ENCODE measurements at regions not wholly inside any gene's neighbourhood (a gene's known extent, or its start where the extent isn't known, plus 50 kb on each side); places are given as distances from the start of the nearest gene placed in this dataset.

DNA sequence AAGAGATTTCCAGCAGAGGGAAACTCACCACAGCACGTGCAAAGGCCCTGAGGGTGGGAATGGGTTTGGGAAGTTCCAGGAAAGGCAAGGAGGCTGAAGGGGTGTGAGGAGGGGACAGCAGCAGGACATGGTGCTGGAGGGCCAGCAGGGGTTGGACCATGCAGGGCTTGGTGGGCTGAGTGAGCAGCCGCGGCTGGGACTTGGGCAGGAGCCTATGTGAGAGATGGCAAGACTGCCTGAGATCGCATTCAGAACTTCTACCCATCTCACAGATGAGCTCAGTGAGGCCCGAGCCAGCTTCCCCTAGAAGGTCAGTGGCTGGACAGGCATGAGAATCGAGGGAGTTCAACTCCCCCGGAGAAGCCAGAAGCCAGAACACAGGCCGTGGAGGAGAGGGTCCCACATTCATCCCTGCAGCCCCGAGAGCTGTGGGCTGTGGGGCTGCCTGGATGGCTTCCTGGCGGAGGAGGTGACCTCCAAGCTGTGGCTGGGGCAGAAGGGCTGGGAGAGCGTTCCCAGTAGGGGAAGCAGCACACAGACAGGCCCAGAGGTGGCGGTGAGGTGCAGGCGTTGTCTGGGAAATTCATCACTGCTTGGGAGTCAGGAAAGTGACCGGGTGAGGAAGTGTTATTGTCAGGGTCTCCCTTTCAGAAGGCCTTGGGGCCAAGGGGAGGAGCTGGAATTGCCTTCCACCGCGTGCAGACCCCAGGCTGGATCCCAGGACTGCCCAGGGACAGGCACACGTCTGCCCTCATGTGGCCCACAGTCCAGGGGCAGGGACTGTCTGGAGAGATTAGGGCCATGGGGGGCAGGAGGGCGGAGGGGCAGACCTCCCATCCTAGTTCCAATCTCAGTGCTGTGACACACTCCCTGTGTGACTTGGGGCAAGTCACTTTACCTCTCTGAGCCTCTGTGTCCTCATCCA, 103.8 kb downstream of the CEBPB start:
- no peak overlapping the region for H3K4me3 ChIP-seq (ENCODE audit: low read length)
- Mint-ChIP-seq H3K4me1 (peaks cover 0 to 10% (median 5%) of the 10 kb centered on the region in 3 donors), H3K27me3 (peaks cover 10 to 12% of the 10 kb centered on the region in 2 donors), H3K4me3 (no peak overlapping the region), H3K9me3 (no peaks in the 10 kb centered on the region), H3K36me3 (no peaks in the 10 kb centered on the region), H3K27ac (no peak overlapping the region)
- ChIA-PET POLR2A (no interaction called here), CTCF (no interaction called here)
- H3K27me3 ChIP-seq (ENCODE audit: insufficient read depth, low read length, poor library complexity, severe bottlenecking) = no peaks in the 10 kb centered on the region
- DNase-seq = no peak
- no peaks in the 10 kb centered on the region for H3K36me3 ChIP-seq (ENCODE audit: insufficient read depth, low read length)
- H3K4me1 ChIP-seq (ENCODE audit: insufficient read depth, low read length) = peaks cover 9% of the 10 kb centered on the region
- no peaks in the 10 kb centered on the region for H3K9me3 ChIP-seq (ENCODE audit: low read length)
- no peak overlapping the region for H3K27ac ChIP-seq (ENCODE audit: low read depth, low read length)

DNA sequence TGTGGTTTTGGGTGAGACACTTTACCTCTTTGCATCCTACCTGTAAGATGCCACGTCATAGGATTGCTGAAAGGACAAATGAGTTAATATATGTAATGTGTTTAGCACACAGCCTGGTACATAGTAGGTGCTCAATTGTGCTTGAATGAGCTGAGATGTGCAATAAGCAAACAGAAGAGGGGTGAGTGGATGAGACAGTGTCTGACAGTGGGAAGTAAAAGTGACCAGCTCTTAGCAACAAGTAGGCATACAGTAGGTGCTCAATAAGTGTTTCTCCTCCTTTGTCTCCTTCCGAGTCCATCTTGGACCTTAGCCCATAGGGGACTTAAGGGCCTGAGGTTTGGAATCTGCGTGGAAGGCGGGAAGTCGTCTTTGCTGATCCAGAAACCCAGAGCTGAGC, 104.7 kb downstream of the CEBPB start:
- CTCF ChIA-PET = no interaction called here

DNA sequence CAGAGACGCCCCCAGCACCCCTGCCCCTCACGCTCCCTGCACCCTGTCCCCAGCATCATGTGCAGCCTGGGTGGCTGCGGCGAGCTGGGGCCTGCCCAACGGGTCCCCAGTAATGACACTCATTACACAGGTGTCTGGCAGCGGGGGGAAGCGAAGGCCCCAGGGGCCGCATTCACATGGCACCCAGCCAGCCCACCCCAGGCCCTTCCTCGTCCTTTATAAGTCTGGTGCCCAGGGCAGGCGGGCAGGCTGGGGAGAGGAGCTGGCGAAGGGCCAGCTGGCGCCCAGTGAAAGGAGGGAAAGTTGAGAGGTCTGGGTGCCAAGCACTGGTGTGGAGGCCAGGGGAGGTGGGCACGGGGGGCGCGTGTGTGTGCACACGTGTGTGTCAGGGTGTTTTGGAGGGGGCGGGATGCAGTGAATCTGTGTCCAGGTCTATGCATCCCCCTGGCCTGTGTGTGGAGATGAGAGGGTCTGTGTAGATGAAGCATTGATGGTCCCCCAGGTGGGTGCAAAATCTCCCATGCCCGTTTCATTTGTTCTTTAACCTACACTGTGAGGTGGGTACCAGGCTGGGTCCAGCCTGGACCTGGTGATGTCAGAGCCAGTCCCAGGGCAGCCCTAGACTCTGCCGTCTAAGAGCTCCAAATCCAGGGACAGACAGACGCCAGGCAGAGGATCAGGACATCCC, 105.3 kb downstream of the CEBPB start:
- H3K9me3 Mint-ChIP-seq = no peaks in the 10 kb centered on the region
- peaks cover 2 to 7% of the 10 kb centered on the region in 2 donors for H3K27me3 Mint-ChIP-seq
- ChIA-PET POLR2A (no interaction called here), CTCF (no interaction called here)
- no peak overlapping the region for H3K4me3 ChIP-seq (ENCODE audit: low read length)
- H3K4me1 ChIP-seq (ENCODE audit: insufficient read depth, low read length) = peaks cover 9% of the 10 kb centered on the region
- H3K36me3 ChIP-seq (ENCODE audit: insufficient read depth, low read length) = no peaks in the 10 kb centered on the region
- no peaks in the 10 kb centered on the region for H3K36me3 Mint-ChIP-seq
- no peaks in the 10 kb centered on the region for H3K27me3 ChIP-seq (ENCODE audit: insufficient read depth, low read length, poor library complexity, severe bottlenecking)
- H3K4me3 Mint-ChIP-seq = no peak overlapping the region
- no peak for DNase-seq
- peak overlapping the region in 1 of 8 donors; percentile 26 for H3K27ac Mint-ChIP-seq
- H3K27ac ChIP-seq (ENCODE audit: low read depth, low read length) = no peak overlapping the region
- H3K4me1 Mint-ChIP-seq = peaks cover 0 to 10% (median 5%) of the 10 kb centered on the region in 3 donors
- no peaks in the 10 kb centered on the region for H3K9me3 ChIP-seq (ENCODE audit: low read length)

More for the DNA sequence above, 104.7 kb downstream of the CEBPB start:
- H3K4me1 Mint-ChIP-seq = peaks cover 0 to 10% (median 5%) of the 10 kb centered on the region in 3 donors
- POLR2A ChIA-PET = no interaction called here
- no peak overlapping the region for H3K4me3 Mint-ChIP-seq
- no peaks in the 10 kb centered on the region for H3K36me3 ChIP-seq (ENCODE audit: insufficient read depth, low read length)
- H3K27ac Mint-ChIP-seq = no peak overlapping the region
- H3K27ac ChIP-seq (ENCODE audit: low read depth, low read length) = no peak overlapping the region
- H3K4me1 ChIP-seq (ENCODE audit: insufficient read depth, low read length) = peaks cover 9% of the 10 kb centered on the region
- no peaks in the 10 kb centered on the region for H3K9me3 ChIP-seq (ENCODE audit: low read length)
- H3K27me3 Mint-ChIP-seq = peaks cover 5 to 7% of the 10 kb centered on the region in 2 donors
- DNase-seq = no peak
- no peaks in the 10 kb centered on the region for H3K9me3 Mint-ChIP-seq
- no peak overlapping the region for H3K4me3 ChIP-seq (ENCODE audit: low read length)
- no peaks in the 10 kb centered on the region for H3K36me3 Mint-ChIP-seq
- H3K27me3 ChIP-seq (ENCODE audit: insufficient read depth, low read length, poor library complexity, severe bottlenecking) = no peaks in the 10 kb centered on the region

DNA sequence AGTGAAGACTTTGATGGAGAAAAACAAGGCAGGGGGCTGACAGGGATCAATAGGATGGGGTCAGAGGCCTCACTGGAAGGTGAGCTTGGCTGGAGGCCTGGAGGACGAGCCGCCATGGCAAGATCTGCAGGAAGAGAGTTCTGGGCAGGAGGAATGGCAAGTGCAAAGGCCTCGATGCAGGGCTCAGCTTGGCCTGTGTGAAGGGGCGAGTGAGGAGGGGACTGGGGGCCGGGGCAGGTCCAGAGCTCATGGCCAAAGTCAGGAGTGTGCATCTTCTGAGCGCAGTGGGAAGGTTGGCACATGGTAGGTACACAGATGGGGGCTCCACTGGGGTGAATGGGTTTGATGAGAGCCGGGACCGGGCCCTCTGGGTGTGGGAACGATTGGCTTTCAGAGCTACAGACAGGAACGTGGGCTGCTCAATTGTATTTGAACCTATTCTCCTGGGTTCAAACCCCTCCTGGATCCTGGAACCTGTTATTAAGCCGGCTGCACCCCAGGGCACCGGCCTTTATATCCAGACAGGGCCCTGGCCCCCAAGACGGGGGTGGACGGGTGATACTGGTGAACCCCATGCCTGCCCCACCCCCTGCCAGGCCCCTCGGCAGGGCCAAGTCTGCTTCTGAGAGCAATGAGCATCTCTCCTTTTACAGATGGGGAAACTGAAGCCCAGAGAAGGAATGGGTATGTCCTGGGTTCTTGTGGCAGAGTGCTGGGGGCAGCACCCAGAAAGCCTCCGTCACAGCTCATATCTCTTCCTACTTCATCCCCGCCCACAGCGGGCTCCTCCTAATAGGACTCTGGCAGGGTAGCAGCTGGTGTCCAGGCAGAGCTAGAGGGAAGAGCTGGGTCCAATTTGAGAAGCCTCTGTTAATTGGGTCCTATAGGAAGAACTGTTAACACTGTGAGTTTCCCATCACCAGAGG, 106.1 kb downstream of the CEBPB start:
- H3K27ac Mint-ChIP-seq = peak overlapping the region in 2 of 8 donors; percentile 26 to 41
- no peaks in the 10 kb centered on the region for H3K36me3 Mint-ChIP-seq
- Histone ChIP-seq H3K4me3 (ENCODE audit: low read length) (no peak overlapping the region), H3K9me3 (ENCODE audit: low read length) (no peaks in the 10 kb centered on the region), H3K27me3 (ENCODE audit: insufficient read depth, low read length, poor library complexity, severe bottlenecking) (no peaks in the 10 kb centered on the region), H3K27ac (ENCODE audit: low read depth, low read length) (no peak overlapping the region), H3K4me1 (ENCODE audit: insufficient read depth, low read length) (peaks cover 9% of the 10 kb centered on the region), H3K36me3 (ENCODE audit: insufficient read depth, low read length) (no peaks in the 10 kb centered on the region)
- POLR2A ChIA-PET = interaction anchor here (0.5 kb wide), 1 partner anchor 292 kb away, joined by 7 read pairs; no protein-coding TSS in a partner anchor
- H3K9me3 Mint-ChIP-seq = no peaks in the 10 kb centered on the region
- DNase-seq = no peak
- CTCF ChIA-PET = no interaction called here
- H3K4me3 Mint-ChIP-seq = no peak overlapping the region
- H3K27me3 Mint-ChIP-seq = peaks cover 0 to 5% of the 10 kb centered on the region in 2 donors
- peaks cover 0 to 10% (median 5%) of the 10 kb centered on the region in 3 donors for H3K4me1 Mint-ChIP-seq

DNA sequence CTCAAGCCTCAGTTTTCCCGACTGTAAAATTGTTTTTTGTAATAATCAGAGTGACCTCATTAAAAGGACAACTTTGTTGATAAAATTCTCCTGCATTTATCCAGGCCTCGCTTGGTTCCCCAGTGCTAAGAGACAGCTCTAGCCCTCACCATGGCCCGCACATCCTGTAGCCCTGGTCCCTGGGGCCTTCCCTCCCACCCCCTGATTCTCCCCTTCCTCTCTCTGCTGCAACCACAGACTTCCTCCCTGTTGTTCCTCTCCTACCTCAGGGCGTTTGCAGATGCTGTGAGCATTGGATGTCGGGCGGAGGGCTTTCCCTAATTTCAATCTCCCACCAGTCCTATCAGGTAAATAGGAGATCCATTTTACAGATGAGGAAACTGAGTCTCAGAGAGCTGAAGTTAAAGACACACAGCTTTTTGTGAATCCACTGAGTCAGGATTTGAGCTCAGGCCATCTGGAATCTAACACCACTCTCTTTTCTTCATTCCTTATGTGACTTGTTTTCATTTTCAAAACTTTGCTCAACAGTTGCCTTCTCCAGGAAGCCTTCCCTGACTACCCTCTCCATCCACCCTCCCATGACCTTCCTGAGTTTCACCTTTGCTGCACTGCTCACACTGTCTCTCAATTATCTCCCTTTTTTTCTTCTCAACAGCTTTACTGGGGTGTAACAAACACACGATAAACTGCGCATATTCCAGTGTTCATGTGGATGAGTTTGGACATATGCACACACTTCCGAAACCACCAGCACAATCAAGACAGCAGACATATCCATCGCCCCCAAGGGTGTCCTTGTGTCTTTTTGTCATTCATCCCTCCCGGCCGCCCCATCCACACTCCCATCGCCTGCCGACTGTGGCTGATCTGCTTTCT, 107.1 kb downstream of the CEBPB start:
- Histone ChIP-seq H3K9me3 (ENCODE audit: low read length) (no peaks in the 10 kb centered on the region), H3K4me3 (ENCODE audit: low read length) (no peak overlapping the region), H3K4me1 (ENCODE audit: insufficient read depth, low read length) (peaks cover 9% of the 10 kb centered on the region), H3K27ac (ENCODE audit: low read depth, low read length) (no peak overlapping the region), H3K27me3 (ENCODE audit: insufficient read depth, low read length, poor library complexity, severe bottlenecking) (no peaks in the 10 kb centered on the region), H3K36me3 (ENCODE audit: insufficient read depth, low read length) (no peaks in the 10 kb centered on the region)
- Mint-ChIP-seq H3K36me3 (no peaks in the 10 kb centered on the region), H3K4me3 (no peak overlapping the region), H3K27ac (peak overlapping the region in 1 of 8 donors; percentile 92), H3K4me1 (peaks cover 0 to 10% (median 5%) of the 10 kb centered on the region in 3 donors), H3K27me3 (peaks cover 0 to 5% of the 10 kb centered on the region in 2 donors), H3K9me3 (no peaks in the 10 kb centered on the region)
- ChIA-PET CTCF (no interaction called here), POLR2A (no interaction called here)
- no peak for DNase-seq

DNA sequence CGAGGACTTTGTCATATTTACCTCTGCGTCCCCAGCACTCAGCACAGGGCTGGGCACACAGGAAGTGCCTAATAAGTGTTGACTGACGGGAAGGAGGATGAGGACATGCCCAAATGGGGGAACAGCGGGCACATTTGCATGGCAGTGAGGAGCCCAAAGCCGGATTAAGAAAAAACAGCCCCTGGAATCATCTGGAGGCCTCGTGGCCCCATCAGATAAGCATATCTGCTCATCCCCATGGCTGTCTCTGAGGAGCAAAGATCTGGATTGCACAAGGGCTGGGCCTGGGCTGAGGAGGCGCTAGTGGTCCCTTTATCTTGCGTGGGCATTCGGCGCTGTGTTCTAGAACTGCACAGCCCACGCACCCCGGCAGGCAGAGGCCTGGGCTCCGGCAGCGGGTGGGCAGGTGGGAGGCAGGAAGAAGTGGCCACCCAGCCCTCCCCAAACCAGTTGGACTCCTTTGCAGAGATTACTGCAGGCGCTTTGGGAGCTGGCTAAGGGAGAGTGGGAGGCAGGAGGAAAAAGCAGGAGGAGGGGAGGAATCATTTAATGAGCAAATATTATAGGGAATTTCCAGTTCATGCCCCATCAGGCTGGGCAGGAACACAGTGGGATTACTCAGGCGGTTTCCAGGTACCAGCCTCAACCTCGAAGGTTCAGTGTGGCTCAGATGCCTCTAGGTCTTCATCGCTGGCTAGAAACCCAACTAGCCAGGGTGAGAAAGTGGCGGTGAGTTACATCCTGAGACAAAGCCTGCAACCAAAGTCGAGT, 108.1 kb downstream of the CEBPB start:
- Histone ChIP-seq H3K36me3 (ENCODE audit: insufficient read depth, low read length) (no peaks in the 10 kb centered on the region), H3K27ac (ENCODE audit: low read depth, low read length) (no peak overlapping the region), H3K4me3 (ENCODE audit: low read length) (no peak overlapping the region), H3K27me3 (ENCODE audit: insufficient read depth, low read length, poor library complexity, severe bottlenecking) (no peaks in the 10 kb centered on the region), H3K9me3 (ENCODE audit: low read length) (no peaks in the 10 kb centered on the region), H3K4me1 (ENCODE audit: insufficient read depth, low read length) (peaks cover 9% of the 10 kb centered on the region)
- ChIA-PET CTCF (no interaction called here), POLR2A (no interaction called here)
- DNase-seq = peak in 1 of 5 donors; percentile 27
- H3K27ac Mint-ChIP-seq = peak overlapping the region in 2 of 8 donors; percentile 23 to 51
- H3K4me1 Mint-ChIP-seq = peaks cover 0 to 10% (median 5%) of the 10 kb centered on the region in 3 donors
- H3K27me3 Mint-ChIP-seq = peaks cover 0 to 5% of the 10 kb centered on the region in 2 donors
- H3K4me3 Mint-ChIP-seq = no peak overlapping the region
- no peaks in the 10 kb centered on the region for H3K9me3 Mint-ChIP-seq
- no peaks in the 10 kb centered on the region for H3K36me3 Mint-ChIP-seq

DNA sequence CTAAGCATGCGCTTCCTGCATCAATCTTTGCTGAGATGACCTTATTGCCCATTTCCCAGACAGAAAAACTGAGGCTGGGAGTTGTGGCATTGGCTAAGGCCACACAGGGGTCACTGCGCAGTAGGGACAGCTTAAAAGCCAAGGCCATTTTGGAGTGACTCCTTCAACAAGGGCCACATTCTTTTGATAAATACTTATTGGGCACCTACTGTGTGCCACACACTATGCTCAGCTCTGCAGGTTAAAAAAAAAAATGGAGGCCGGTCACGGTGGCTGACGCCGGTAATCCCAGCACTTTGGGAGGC, 108.6 kb downstream of the CEBPB start:
- Mint-ChIP-seq H3K4me3 (no peak overlapping the region), H3K27me3 (peaks cover 0 to 3% of the 10 kb centered on the region in 2 donors), H3K36me3 (no peaks in the 10 kb centered on the region), H3K27ac (no peak overlapping the region), H3K9me3 (no peaks in the 10 kb centered on the region), H3K4me1 (peaks cover 0 to 10% (median 5%) of the 10 kb centered on the region in 3 donors)
- CTCF ChIA-PET = no interaction called here
- Histone ChIP-seq H3K4me1 (ENCODE audit: insufficient read depth, low read length) (peaks cover 9% of the 10 kb centered on the region), H3K27ac (ENCODE audit: low read depth, low read length) (no peak overlapping the region), H3K27me3 (ENCODE audit: insufficient read depth, low read length, poor library complexity, severe bottlenecking) (no peaks in the 10 kb centered on the region), H3K9me3 (ENCODE audit: low read length) (no peaks in the 10 kb centered on the region), H3K4me3 (ENCODE audit: low read length) (no peak overlapping the region), H3K36me3 (ENCODE audit: insufficient read depth, low read length) (no peaks in the 10 kb centered on the region)
- POLR2A ChIA-PET = no interaction called here
- DNase-seq = no peak
